MCF 10A (cell line): ENCODE measurements at regions not wholly inside any gene's neighbourhood (a gene's known extent, or its start where the extent isn't known, plus 50 kb on each side); places are given as distances from the start of the nearest gene placed in this dataset.
"Not testable (repeated sequence)": the region's sequence is repeated elsewhere in the genome, so short reads cannot be mapped to it uniquely, and the experiment has no call there.

Experiments used
- BruUV-seq: library from RNA; stranded (reverse); fragments of 400-500 nt; replicated peaks from 2 replicates; lab custom pipeline; 2021; lab: Mats Ljungman, UMichigan
- CTCF ChIA-PET: fragments of 300-600 bp; sonication (Branson Sonifier 250); formaldehyde crosslinking; extraction: SDS; loops from one replicate; lab custom pipeline; 2021; ENCODE audit warnings: antibody characterized with exemption, inconsistent platforms; lab: Yijun Ruan, JAX
- POLR2A ChIA-PET: fragments of 300-600, 350-650 bp; sonication (Branson Sonifier 250); formaldehyde crosslinking; extraction: SDS; loops from one replicate; lab custom pipeline; 2020; ENCODE audit warnings: antibody characterized with exemption, inconsistent platforms; lab: Yijun Ruan, JAX
- DNase-seq: peaks from one replicate; pipeline ENCODE4 v3.0.0-alpha.2; 2018; ENCODE audit not compliant: unreplicated experiment
- H3K27ac Mint-ChIP-seq: one replicate; pipeline ENCODE4 v1.8.0; 2022; ENCODE audit warnings: mild to moderate bottlenecking, low read depth, mixed read lengths; ENCODE audit not compliant: unreplicated experiment
- H3K27me3 Mint-ChIP-seq: one replicate; pipeline ENCODE4 v1.8.0; 2022; ENCODE audit warnings: mixed read lengths; ENCODE audit not compliant: insufficient read depth, unreplicated experiment
- H3K36me3 Mint-ChIP-seq: one replicate; pipeline ENCODE4 v1.8.0; 2022; ENCODE audit warnings: mild to moderate bottlenecking, moderate library complexity, mixed read lengths; ENCODE audit not compliant: insufficient read depth, unreplicated experiment
- H3K4me1 Mint-ChIP-seq: one replicate; pipeline ENCODE4 v1.8.0; 2022; ENCODE audit warnings: mixed read lengths; ENCODE audit not compliant: insufficient read depth, unreplicated experiment
- H3K4me3 Mint-ChIP-seq: one replicate; pipeline ENCODE4 v1.8.0; 2022; ENCODE audit warnings: mild to moderate bottlenecking, moderate library complexity, mixed read lengths; ENCODE audit not compliant: unreplicated experiment
- H3K9me3 Mint-ChIP-seq: one replicate; pipeline ENCODE4 v1.8.0; 2022; ENCODE audit warnings: mixed read lengths; ENCODE audit not compliant: unreplicated experiment
- intact Hi-C: fragments of 100-400 bp; cut with micrococcal nuclease; formaldehyde crosslinking; loops from 2 replicates; pipeline ENCODE4 v1.14.1; 2022
- TF ChIP-seq, protein P1 (sequence below): fragments of 200-600 bp; IDR thresholded peaks from one replicate; pipeline ENCODE4 v1.8.0; 2022; ENCODE audit warnings: antibody characterized with exemption, mild to moderate bottlenecking; ENCODE audit not compliant: unreplicated experiment

- no peak overlapping the region for H3K4me3 Mint-ChIP-seq
- H3K36me3 Mint-ChIP-seq = no peaks in the 10 kb centered on the region
- ChIA-PET CTCF (interaction anchor here (0.6 to 0.9 kb wide), 3 partner anchors 18 to 893 kb away, joined by 3 to 4 read pairs (median 3); no protein-coding TSS in a partner anchor), POLR2A (interaction anchor here (0.8 kb wide), 1 partner anchor 316 kb away, joined by 3 read pairs; no protein-coding TSS in a partner anchor)
- no peak overlapping the region for H3K27ac Mint-ChIP-seq
- TF ChIP-seq, protein P1, sequence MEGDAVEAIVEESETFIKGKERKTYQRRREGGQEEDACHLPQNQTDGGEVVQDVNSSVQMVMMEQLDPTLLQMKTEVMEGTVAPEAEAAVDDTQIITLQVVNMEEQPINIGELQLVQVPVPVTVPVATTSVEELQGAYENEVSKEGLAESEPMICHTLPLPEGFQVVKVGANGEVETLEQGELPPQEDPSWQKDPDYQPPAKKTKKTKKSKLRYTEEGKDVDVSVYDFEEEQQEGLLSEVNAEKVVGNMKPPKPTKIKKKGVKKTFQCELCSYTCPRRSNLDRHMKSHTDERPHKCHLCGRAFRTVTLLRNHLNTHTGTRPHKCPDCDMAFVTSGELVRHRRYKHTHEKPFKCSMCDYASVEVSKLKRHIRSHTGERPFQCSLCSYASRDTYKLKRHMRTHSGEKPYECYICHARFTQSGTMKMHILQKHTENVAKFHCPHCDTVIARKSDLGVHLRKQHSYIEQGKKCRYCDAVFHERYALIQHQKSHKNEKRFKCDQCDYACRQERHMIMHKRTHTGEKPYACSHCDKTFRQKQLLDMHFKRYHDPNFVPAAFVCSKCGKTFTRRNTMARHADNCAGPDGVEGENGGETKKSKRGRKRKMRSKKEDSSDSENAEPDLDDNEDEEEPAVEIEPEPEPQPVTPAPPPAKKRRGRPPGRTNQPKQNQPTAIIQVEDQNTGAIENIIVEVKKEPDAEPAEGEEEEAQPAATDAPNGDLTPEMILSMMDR = no peak
- no peaks in the 10 kb centered on the region for H3K9me3 Mint-ChIP-seq
- H3K27me3 Mint-ChIP-seq = no peaks in the 10 kb centered on the region
- no TSS peak for BruUV-seq
- DNase-seq = no peak
- H3K4me1 Mint-ChIP-seq = no peaks in the 10 kb centered on the region
- intact Hi-C loops = no loop called here
These were observed 361.3 kb downstream of the NR2F1-AS1 start for GRCh38 chr5:93219641-93220145.

- BruUV-seq, H3K27me3 Mint-ChIP-seq, H3K4me1 Mint-ChIP-seq, POLR2A ChIA-PET, intact Hi-C loops, H3K36me3 Mint-ChIP-seq, DNase-seq, H3K27ac Mint-ChIP-seq, H3K9me3 Mint-ChIP-seq, H3K4me3 Mint-ChIP-seq, CTCF ChIA-PET: not testable (repeated sequence)
These were observed 367.8 kb downstream of the NR2F1-AS1 start for GRCh38 chr5:93213111-93213794.

- intact Hi-C loops = no loop called here
- TF ChIP-seq, protein P1 = no peak
- Mint-ChIP-seq H3K9me3 (no peaks in the 10 kb centered on the region), H3K4me3 (no peak overlapping the region), H3K4me1 (no peaks in the 10 kb centered on the region), H3K27ac (no peak overlapping the region), H3K36me3 (no peaks in the 10 kb centered on the region), H3K27me3 (no peaks in the 10 kb centered on the region)
- no peak for DNase-seq
- POLR2A ChIA-PET = no interaction called here
- BruUV-seq = no TSS peak
- CTCF ChIA-PET = interaction anchor here (0.7 kb wide), 1 partner anchor 37 kb away, joined by 3 read pairs; no protein-coding TSS in a partner anchor
These were observed 371.5 kb downstream of the NR2F1-AS1 start for GRCh38 chr5:93209476-93209875.

DNA sequence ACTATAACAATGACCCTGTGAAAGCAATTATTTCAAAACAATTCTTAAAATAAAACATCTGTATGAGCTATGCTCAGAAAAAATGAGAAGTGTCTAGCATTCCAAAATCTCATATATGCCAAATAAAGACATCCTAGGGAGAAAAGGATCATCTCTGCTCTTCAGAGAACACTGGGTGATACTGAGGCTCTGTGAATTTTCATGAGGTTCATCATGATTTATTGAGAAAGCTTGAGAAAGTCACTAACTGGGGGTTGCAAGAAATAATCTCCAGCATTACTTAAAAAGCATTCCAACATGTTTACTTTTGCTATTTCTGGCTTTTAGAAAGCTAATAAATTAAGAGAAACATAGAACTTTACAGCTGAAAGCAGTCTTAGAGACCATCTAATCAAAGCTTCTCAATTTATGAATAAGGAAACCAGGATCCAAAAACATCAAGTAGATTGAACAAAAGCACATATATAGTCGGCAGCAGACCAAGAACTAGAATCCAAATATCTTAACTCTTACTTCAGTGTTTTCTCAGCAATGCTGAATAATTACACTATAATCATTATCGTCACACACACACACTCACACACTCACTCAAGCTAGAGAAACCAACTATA, 372.8 kb downstream of the NR2F1-AS1 start:
- Mint-ChIP-seq H3K27me3 (no peaks in the 10 kb centered on the region), H3K4me1 (no peaks in the 10 kb centered on the region), H3K36me3 (no peaks in the 10 kb centered on the region), H3K9me3 (no peaks in the 10 kb centered on the region), H3K4me3 (no peak overlapping the region), H3K27ac (no peak overlapping the region)
- CTCF ChIA-PET = interaction anchor here (0.5 to 0.7 kb wide), 3 partner anchors 62 to 329 kb away, joined by 3 to 4 read pairs (median 3); no protein-coding TSS in a partner anchor
- POLR2A ChIA-PET = no interaction called here
- intact Hi-C loops = no loop called here
- TF ChIP-seq, protein P1 = no peak
- no peak for DNase-seq
- no TSS peak for BruUV-seq
